ENCODE measurements at regions not wholly inside any gene's neighbourhood (a gene's known extent, or its start where the extent isn't known, plus 50 kb on each side); places are given as distances from the start of the nearest gene placed in this dataset.
"Not testable (repeated sequence)": the region's sequence is repeated elsewhere in the genome, so short reads cannot be mapped to it uniquely, and the experiment has no call there.

DNA sequence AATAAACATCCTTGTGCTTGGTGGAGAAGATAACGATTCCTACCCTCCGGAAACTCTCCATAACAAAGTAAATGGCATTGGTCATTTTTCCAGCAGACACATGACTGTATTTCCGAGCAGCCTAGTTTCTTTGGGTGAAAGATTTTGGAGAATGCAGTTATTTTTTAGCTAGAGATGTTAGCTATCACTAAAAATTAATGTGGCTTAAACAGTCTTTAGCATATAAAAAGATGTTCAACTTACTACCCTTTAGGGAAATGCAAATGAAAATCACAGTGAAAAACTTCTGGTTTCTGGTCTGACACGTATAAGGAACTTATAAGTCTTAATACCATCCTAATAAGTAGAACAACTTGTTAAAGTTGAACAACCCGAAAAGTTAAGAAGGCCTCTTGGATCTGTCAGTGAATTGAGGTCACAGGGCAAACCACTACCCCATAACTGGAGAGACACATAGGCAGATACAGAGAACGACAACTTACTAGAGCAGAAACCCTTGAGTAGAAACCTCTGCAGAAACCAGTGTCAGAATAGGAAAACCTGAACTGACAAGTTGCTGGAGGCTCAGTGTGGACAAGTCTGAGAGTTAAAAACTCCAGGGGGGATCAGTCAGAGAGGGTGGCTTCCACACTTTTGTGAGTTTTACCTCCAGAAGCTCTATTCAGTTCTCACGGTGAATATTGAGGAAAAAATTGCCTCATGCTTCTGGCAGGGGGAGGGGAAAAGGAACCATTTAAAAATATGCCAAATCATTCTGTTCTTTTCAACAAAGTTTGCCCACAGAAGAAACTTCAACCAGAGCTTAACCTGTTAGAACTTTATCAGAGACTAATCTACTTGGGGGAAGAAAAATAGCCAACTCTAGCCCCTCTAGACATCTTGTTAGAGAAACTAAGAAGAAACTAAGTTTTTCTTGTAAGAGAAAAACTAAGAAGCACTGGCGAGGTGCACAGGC, 325.2 kb upstream of the RPS23 start:
- no peak for DNase-seq (ENCODE audit: low spot score)

- DNase-seq (ENCODE audit: low spot score): no peak
Observed at GRCh38 chr5:82601861-82602260, 323.7 kb upstream of the RPS23 start.

DNA sequence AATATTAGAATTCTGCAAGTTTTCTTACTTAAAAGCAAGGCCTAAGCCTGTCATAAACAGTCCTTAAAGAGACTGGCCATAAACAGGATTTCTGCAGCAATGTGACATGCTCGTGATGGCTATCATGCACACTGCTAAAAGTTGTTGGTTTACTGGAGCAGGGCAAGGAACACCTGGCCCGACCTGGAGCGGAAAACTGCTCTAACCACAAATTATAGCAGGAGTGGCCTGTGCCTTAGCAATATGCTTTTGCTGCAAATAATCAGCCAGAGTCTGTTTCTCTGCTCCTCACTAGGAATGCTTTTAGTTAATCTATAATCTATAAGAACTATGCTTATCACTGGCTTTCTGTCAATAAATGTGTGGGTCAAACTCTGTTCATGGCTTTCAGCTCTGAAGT, 322.9 kb upstream of the RPS23 start:
- no peak for DNase-seq (ENCODE audit: low spot score)

- no peak for DNase-seq (ENCODE audit: low spot score)
Observed at GRCh38 chr5:82599692-82600091, 321.5 kb upstream of the RPS23 start.

DNA sequence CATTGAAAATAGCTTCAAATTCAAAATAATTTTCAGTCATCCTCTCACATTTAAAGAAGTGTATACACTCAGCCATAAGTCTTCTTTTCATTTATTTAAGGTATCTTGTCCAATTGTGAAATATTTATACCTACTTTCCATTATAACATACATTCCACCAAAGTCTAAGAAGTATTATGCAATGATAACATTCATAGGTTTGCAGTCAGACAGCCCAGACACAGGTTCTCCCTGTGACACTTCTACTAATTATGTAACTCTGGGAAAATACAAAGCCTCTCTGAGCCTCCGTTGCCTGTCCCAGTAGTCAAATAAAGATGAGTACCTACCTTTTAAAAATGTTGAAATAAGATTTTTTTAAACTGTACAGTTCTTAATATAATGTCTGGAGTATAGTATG, 320.9 kb upstream of the RPS23 start:
- no peak for DNase-seq (ENCODE audit: low spot score)

DNA sequence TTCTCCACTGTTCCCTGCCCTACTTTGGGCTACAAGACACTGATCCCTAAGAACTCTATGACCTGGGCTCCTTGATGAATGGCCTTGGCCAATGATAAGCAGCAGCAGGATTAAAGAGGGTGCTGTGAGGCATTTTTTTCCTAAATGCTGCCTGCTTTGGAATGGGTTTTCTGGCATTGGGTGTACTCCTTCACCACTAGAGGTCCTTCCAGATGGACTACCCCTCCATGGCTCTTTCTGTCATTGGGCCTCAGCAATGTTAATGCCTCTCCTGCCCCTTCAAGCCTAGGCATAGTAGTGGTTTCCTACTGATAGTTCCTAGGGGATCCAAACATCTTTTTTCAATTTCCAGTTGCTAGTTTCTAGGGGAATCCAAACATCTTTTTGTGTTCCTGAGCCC, 319.3 kb upstream of the RPS23 start:
- no peak for DNase-seq (ENCODE audit: low spot score)

DNA sequence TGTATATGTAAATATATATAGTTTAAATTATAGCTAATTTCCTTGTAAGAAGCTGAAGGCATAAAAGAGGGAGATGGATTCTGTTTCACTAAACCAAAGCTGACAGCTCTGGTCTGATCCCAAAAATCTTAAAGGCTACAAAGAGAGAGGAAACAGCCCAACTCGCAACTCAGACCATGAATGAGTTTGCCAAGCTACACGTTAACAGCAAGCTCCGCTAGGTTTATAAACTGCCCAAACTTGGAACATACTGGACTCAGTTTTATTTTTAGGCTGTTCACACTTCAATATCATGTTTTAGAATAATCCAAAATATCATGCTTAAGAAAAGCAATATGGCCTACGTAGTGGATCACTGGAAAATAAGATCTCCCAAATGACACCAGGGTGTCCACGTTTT, 318.3 kb upstream of the RPS23 start:
- no peak for DNase-seq (ENCODE audit: low spot score)

DNA sequence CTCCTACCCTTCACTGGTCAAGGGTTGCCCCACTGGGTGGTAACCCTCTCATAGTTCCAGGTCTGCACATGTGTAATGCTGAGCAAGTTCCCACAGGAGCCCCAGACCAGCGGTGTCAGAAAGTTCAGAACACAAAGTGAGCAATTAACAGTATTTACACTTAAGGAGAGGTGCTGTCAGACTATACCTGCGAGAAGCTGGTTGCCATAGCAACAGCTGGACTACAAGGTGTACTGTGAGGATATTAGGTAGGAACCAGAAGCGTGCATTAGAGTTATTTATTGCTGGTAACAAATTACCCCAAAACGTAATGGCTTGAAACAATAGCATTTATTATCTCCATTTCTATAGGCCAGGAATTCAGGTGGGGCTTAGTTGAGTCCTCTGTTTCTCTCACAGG, 317.0 kb upstream of the RPS23 start:
- no peak for DNase-seq (ENCODE audit: low spot score)

DNA sequence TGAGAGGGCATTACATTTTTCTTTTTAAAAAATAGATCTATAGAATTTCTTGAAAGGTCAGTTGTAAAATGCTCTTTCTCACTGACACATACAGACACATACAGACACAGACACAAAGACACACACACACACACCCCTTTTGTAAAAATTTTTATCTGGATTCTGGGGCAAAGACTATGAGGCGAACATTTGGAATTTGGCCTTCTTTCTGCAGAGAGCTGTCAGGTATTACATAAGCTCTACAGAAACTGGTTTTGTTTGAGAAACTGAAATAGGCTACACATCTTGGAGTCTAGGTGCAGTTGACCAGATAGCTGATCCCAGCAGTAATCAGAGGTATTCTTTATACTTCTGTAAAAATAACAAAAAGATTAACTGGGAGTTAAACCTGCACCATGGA, 315.9 kb upstream of the RPS23 start:
- no peak for DNase-seq (ENCODE audit: low spot score)

DNA sequence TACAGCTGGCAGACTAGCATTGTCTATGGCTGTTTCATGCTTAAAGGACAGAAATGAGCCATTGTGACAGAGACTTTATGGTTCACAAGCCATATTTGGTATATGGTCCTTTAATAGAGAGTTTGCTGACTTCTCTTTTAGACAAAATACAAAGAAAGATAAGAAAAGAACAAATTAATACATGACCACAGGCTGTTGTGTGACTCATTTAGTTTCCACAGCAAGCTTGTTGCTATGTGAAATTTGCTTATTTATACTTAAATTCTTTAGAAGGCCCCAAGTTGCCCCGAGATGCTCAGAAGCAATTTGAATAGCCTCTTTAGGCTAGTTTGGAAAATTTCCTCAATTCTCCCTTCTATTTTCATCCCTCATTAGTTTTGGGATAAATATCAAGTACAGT, 315.3 kb upstream of the RPS23 start:
- no peak for DNase-seq (ENCODE audit: low spot score)

- no peak for DNase-seq (ENCODE audit: low spot score)
Observed at GRCh38 chr5:82591021-82591515, 312.9 kb upstream of the RPS23 start.

GRCh38 chr5:82590112-82590511, 312.0 kb upstream of the RPS23 start:
- no peak for DNase-seq (ENCODE audit: low spot score)

- no peak for DNase-seq (ENCODE audit: low spot score)
Observed at GRCh38 chr5:82586661-82587310, 308.6 kb upstream of the RPS23 start.

DNA sequence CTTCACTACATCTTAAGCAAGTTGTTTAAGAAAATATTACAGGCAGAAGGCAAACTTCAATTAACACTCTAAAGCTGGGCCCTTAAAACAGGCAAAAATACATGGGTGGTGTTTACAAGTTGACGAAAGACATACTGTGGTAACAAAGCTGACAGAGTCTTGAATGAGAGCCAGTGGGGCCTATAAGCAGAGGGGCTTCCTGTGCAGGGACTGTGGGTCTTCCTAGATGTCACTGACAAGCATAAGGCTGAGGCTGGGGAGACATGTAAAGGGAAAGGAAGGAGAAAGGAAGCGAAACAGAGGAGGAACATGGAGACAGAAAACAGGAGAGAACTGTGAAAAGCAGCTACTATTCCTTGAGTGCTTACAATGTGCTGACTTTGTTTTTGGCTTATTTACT, 308.0 kb upstream of the RPS23 start:
- no peak for DNase-seq (ENCODE audit: low spot score)

DNA sequence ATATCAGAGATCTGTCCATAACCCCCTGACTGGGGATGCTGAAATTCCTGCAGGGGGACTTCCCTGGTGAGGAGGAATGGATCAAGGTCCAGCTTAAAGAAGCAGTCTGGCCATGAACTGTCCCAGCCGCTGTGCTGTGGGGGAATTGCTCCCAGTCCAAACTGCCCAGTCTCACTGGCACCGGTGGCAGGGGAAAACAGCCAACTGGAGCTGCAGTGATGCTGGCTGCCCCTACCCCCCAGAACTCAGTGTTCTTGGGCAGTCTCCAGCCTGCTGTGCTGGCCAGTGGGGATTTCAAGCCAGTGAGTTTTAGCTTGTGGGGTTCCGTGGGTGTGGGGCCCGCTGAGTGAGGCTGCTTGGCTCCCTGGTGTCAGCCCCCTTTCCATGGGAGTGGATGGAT, 306.5 kb upstream of the RPS23 start:
- DNase-seq (ENCODE audit: low spot score): no peak

- DNase-seq (ENCODE audit: low spot score): not testable (repeated sequence)
Observed at GRCh38 chr5:82583331-82583730, 305.2 kb upstream of the RPS23 start.

DNA sequence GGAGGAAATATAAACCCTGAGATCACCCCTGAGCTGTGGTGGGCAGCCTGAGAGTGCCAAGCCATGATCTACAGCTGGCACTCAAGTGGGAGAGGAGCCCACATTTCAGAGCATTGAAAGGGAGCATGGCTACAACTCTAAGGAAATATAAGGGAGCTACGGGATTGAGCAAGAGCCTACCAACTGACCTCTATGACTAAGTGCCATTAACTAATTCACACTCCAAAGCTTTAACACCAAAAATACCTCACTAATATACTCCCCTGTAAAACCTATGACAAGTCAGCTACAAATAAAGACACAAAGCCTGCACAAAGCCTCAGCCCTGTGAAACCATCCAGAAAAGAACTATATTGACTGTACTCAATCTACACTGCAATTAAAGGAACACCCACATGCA, 286.8 kb upstream of the RPS23 start:
- no peak for DNase-seq (ENCODE audit: low spot score)

GRCh38 chr5:82563745-82564144, 285.6 kb upstream of the RPS23 start:
- no peak for DNase-seq (ENCODE audit: low spot score)

DNA sequence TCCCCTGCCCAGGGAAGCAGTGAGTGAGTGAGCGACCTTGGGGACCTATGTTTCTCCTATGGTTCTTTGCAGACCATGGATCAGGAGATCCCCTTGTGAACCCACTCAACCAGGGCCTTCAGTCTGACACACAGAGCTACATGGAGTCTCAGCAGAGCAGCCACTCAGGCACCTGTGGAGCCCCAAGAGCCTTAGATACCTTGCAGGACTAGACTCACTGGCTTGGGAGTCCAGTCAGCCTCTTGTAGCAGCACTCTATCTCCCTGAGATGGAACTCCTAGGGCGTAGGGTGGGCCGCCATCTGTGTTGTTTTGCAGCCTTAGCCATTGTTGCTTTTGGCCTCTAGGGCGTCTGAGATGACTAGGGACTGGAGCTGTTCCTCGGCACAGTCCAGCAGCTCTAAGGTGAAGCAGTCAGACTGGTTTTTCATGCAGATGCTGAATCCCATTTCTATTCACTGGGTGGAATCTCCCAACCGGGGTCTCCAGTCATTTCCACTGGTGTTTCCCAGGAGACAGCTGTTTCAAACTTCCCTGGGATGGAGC, 284.6 kb upstream of the RPS23 start:
- no peak for DNase-seq (ENCODE audit: low spot score)

DNA sequence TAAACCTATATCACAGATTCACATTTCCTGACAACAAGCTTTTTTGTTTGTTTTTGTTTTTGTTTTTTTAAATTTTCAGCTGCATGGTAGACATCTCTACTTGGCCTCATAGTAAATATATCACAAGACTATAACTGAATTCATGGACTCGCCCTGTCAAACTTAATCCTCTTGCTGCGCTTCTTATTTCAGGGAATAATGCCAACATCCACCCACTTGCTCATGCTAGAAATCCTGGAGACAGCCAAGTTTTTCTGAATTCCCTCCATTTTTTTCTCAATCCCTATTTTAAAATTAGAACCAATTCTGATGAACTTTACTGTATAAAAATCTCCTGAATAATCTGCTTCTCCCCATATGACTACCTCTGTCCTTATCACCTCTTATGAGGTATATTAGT, 283.6 kb upstream of the RPS23 start:
- DNase-seq (ENCODE audit: low spot score): no peak

DNA sequence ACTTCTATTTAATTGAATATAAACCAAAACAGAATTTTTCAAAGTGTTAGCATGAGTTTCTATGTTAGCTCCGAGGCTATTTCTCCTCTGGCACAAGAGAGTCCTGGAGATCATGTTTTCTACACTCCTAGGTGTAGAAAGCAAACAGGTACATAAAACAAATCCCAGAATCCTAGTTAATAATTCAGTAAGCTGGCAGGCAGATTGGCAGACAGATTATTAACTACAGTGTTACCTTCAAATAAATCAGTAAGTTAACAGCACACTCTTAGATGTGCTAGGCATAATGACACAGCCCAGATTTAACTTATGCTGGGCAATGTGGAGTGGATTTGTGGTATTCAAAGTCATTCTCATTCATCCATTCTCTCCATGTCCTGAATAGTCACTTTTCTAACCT, 282.8 kb upstream of the RPS23 start:
- no peak for DNase-seq (ENCODE audit: low spot score)

GRCh38 chr5:82560561-82560960, 282.4 kb upstream of the RPS23 start:
- no peak for DNase-seq (ENCODE audit: low spot score)

DNA sequence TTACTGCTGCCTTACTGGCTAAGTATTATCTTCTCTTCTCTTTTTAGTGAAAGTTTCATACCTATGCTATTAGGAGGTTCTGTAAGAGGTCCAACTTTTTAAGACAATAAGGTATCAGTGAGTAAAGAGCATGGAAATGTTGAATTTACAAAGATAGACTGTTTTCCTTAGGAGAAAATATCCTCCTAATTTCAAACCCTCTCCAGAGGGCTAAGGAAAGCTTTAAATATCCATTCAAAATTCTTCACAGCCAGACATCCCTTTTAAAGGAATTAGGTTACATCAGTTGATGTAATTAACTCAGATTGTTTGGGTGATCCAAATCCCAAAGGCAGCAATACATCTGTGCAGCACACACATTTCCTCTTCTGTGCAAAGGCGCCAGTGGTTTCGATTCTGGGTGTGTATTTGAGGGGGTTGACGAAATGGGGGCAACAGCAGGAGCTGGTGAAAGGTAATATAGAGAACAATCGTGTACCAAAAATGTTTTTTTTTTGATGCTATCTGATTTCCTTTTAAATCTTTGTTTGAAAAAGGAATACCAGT, 273.8 kb upstream of the RPS23 start:
- DNase-seq (ENCODE audit: low spot score): no peak

Data from ecto neural progenitor cell (in vitro differentiated cells).